ENCODE measurements at regions not wholly inside any gene's neighbourhood (a gene's known extent, or its start where the extent isn't known, plus 50 kb on each side); places are given as distances from the start of the nearest gene placed in this dataset.
A peak's percentile ranks its signal among the peaks of the same experiment; 100 is the strongest.

DNA sequence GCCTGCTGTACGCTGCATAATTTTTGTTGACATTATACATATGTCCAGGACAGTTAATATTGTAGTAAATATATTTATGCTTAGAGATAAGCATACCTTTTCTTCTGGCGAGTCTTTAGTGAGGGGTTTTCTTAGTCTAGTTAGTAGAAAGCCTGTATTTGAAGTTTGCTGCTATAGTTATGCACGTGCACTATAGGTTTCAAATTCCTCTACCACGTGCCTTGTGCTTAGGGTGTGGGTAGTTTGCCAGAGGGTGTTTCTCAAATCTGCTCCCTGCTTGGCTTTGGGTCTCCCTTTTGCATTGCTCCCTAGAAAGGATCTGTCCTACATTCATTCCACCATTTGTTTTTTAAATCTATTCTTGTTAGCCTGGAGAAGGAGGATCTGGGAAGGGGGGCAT lies 181.4 kb upstream of the UFL1 start:
- Histone ChIP-seq H2AFZ (ENCODE audit: low read length) (no peak overlapping the region), H3K27ac (ENCODE audit: extremely low read length, insufficient read depth, low read length) (no peak overlapping the region), H3K4me1 (ENCODE audit: insufficient read depth, low read length) (no peaks in the 10 kb centered on the region), H3K79me2 (ENCODE audit: insufficient read depth, low read length) (no peaks in the 10 kb centered on the region), H3K27me3 (ENCODE audit: control insufficient read depth in 1 of 2, insufficient read depth in 2 of 2, low read length in 2 of 2) (no peaks in the 10 kb centered on the region), H3K9me3 (ENCODE audit: low read length) (no peaks in the 10 kb centered on the region), H3K4me3 (replicated peaks in 1 of 3; ENCODE audit: insufficient read depth in 1 of 3, low read depth in 2 of 3, low read length in 3 of 3) (no peak overlapping the region), H3K36me3 (replicated peaks in 1 of 2; ENCODE audit: control insufficient read depth in 1 of 2, insufficient read depth in 2 of 2, low read length in 2 of 2) (no peaks in the 10 kb centered on the region), H4K20me1 (ENCODE audit: insufficient read depth, low read length) (no peaks in the 10 kb centered on the region), H3K4me2 (ENCODE audit: low read depth, low read length) (no peak overlapping the region), H3K9ac (ENCODE audit: insufficient read depth, low read depth, low read length) (no peak overlapping the region)
- no peak for ATAC-seq
- TF ChIP-seq, protein P1, sequence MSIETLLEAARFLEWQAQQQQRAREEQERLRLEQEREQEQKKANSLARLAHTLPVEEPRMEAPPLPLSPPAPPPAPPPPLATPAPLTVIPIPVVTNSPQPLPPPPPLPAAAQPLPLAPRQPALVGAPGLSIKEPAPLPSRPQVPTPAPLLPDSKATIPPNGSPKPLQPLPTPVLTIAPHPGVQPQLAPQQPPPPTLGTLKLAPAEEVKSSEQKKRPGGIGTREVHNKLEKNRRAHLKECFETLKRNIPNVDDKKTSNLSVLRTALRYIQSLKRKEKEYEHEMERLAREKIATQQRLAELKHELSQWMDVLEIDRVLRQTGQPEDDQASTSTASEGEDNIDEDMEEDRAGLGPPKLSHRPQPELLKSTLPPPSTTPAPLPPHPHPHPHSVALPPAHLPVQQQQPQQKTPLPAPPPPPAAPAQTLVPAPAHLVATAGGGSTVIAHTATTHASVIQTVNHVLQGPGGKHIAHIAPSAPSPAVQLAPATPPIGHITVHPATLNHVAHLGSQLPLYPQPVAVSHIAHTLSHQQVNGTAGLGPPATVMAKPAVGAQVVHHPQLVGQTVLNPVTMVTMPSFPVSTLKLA (IDR thresholded peaks at IDR 0.05), result peak; percentile 94
- no peak for TF ChIP-seq ZNF138 (CRISPR knock-in tag; IDR thresholded peaks at IDR 0.05; ENCODE audit: low read depth)
- BruUV-seq (replicated peaks), result no TSS peak
- intact Hi-C loops (cut with micrococcal nuclease; ENCODE audit: unreplicated experiment), result no loop called here
- CTCF ChIA-PET (ENCODE audit: low intra/inter-chr PET ratio, low total read pairs), result no interaction called here
- no peak for DNase-seq (ENCODE audit: low spot score)
- POLR2A ChIA-PET, result no interaction called here
- WGBS (ENCODE audit: low lambda C conversion rate), result under 1% methylated on average over 4 of the region's 4 CpGs
- FAIRE-seq, result no peak
- in situ Hi-C loops (cut with HindIII; ENCODE audit: extremely low pct_ligation_motif_present, low pct_unique_long_range_greater_than_20kb), result no loop called here

DNA sequence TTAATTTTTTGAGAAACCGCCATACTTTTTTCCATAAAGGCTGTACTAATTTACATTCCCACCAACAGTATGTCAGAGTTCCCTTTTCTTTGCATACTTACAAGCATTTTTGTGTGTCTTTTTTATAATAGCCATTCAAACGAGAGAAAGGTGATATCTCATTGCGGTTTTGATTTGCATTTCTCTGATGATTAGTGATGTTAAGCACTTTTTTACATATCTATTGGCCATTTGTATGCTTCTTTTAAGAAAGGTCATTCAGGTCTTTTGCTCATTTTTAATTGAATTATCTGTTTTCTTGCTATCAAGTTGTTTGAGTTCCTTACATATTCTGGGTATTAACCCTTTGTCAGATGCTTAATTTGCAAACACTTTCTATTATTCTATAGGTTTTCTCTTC lies 176.1 kb upstream of the UFL1 start:
- Histone ChIP-seq H3K9me3 (ENCODE audit: low read length) (no peaks in the 10 kb centered on the region), H3K27ac (ENCODE audit: extremely low read length, insufficient read depth, low read length) (no peak overlapping the region), H3K36me3 (replicated peaks in 1 of 2; ENCODE audit: control insufficient read depth in 1 of 2, insufficient read depth in 2 of 2, low read length in 2 of 2) (no peaks in the 10 kb centered on the region), H3K4me1 (ENCODE audit: insufficient read depth, low read length) (no peaks in the 10 kb centered on the region), H2AFZ (ENCODE audit: low read length) (no peak overlapping the region), H3K27me3 (ENCODE audit: control insufficient read depth in 1 of 2, insufficient read depth in 2 of 2, low read length in 2 of 2) (no peaks in the 10 kb centered on the region), H4K20me1 (ENCODE audit: insufficient read depth, low read length) (no peaks in the 10 kb centered on the region), H3K4me3 (replicated peaks in 1 of 3; ENCODE audit: insufficient read depth in 1 of 3, low read depth in 2 of 3, low read length in 3 of 3) (no peak overlapping the region), H3K9ac (ENCODE audit: insufficient read depth, low read depth, low read length) (no peak overlapping the region), H3K4me2 (ENCODE audit: low read depth, low read length) (no peak overlapping the region), H3K79me2 (ENCODE audit: insufficient read depth, low read length) (no peaks in the 10 kb centered on the region)
- BruUV-seq (replicated peaks), result no TSS peak
- 0% methylated on average over 3 of the region's 3 CpGs for WGBS (ENCODE audit: low lambda C conversion rate)
- intact Hi-C loops (cut with micrococcal nuclease; ENCODE audit: unreplicated experiment) (no loop called here), in situ Hi-C loops (cut with HindIII; ENCODE audit: extremely low pct_ligation_motif_present, low pct_unique_long_range_greater_than_20kb) (no loop called here)
- ChIA-PET CTCF (ENCODE audit: low intra/inter-chr PET ratio, low total read pairs) (no interaction called here), POLR2A (no interaction called here)
- ATAC-seq (no peak), DNase-seq (ENCODE audit: low spot score) (no peak), FAIRE-seq (no peak)
- TF ChIP-seq FOXK1 (CRISPR knock-in tag; IDR thresholded peaks at IDR 0.05; ENCODE audit: borderline replicate concordance, low read depth) (no peak), ZNF484 (CRISPR knock-in tag; IDR thresholded peaks at IDR 0.05; ENCODE audit: borderline replicate concordance, low read depth) (no peak), SMAD1 (CRISPR knock-in tag; IDR thresholded peaks at IDR 0.05; ENCODE audit: borderline replicate concordance, low read depth) (no peak), ZNF598 (CRISPR knock-in tag; IDR thresholded peaks at IDR 0.05; ENCODE audit: borderline replicate concordance) (no peak), HNRNPH1 (optimal IDR thresholded peaks at IDR 0.05; ENCODE audit: low read depth, low read length) (no peak), ZBTB3 (CRISPR knock-in tag; IDR thresholded peaks at IDR 0.05; ENCODE audit: borderline replicate concordance, low read depth) (no peak), DMAP1 (CRISPR knock-in tag; IDR thresholded peaks at IDR 0.05) (no peak), YY1 (IDR thresholded peaks at IDR 0.05; ENCODE audit: insufficient read depth, insufficient replicate concordance, low read depth, low read length) (no peak), ZNF615 (CRISPR knock-in tag; IDR thresholded peaks at IDR 0.05; ENCODE audit: borderline replicate concordance) (no peak), SMARCC2 (IDR thresholded peaks at IDR 0.05) (no peak), AGO2 (optimal IDR thresholded peaks at IDR 0.05; ENCODE audit: low read depth, low read length) (no peak), RFX1 (IDR thresholded peaks at IDR 0.05) (no peak)
- TF ChIP-seq, protein P2, sequence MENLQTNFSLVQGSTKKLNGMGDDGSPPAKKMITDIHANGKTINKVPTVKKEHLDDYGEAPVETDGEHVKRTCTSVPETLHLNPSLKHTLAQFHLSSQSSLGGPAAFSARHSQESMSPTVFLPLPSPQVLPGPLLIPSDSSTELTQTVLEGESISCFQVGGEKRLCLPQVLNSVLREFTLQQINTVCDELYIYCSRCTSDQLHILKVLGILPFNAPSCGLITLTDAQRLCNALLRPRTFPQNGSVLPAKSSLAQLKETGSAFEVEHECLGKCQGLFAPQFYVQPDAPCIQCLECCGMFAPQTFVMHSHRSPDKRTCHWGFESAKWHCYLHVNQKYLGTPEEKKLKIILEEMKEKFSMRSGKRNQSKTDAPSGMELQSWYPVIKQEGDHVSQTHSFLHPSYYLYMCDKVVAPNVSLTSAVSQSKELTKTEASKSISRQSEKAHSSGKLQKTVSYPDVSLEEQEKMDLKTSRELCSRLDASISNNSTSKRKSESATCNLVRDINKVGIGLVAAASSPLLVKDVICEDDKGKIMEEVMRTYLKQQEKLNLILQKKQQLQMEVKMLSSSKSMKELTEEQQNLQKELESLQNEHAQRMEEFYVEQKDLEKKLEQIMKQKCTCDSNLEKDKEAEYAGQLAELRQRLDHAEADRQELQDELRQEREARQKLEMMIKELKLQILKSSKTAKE (CRISPR knock-in tag; IDR thresholded peaks at IDR 0.05; ENCODE audit: borderline replicate concordance), result no peak
- TF ChIP-seq, protein P3, sequence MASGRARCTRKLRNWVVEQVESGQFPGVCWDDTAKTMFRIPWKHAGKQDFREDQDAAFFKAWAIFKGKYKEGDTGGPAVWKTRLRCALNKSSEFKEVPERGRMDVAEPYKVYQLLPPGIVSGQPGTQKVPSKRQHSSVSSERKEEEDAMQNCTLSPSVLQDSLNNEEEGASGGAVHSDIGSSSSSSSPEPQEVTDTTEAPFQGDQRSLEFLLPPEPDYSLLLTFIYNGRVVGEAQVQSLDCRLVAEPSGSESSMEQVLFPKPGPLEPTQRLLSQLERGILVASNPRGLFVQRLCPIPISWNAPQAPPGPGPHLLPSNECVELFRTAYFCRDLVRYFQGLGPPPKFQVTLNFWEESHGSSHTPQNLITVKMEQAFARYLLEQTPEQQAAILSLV (CRISPR knock-in tag; IDR thresholded peaks at IDR 0.05; ENCODE audit: borderline replicate concordance), result no peak
